ENCODE measurements at regions not wholly inside any gene's neighbourhood (a gene's known extent, or its start where the extent isn't known, plus 50 kb on each side); places are given as distances from the start of the nearest gene placed in this dataset.

DNA sequence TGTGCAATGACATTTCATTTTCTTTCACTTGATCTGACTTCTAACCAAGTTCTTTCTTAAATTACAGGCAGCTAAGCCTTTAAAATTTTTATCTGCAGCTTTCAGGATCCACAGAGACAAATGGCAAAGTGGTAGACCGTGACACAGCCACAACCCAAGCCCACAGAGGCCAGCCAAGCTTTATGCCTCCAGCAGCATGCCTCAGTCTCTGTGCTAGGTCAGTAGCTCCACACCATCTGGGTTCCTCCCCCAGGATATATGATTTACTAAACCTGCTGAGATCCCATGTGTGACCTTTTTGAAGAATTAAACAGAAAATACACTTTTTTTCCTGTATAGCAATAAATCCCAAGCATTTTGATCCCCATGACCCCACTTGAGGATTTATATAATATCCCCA, 290.4 kb upstream of the CAND1 start:
- H3K4me3 ChIP-seq (ENCODE audit: low read length in 3 of 3): no peak overlapping the region
- H3K9me3 ChIP-seq (ENCODE audit: control insufficient read depth in 2 of 3, insufficient read depth in 1 of 3, low read length in 3 of 3): no peaks in the 10 kb centered on the region
- no peaks in the 10 kb centered on the region for H3K27me3 ChIP-seq (ENCODE audit: control insufficient read depth, insufficient read depth, low read length)
- FAIRE-seq: no peak
- no peak overlapping the region for H3K9ac ChIP-seq (ENCODE audit: low read length in 3 of 3)
- TF ChIP-seq, protein P1, sequence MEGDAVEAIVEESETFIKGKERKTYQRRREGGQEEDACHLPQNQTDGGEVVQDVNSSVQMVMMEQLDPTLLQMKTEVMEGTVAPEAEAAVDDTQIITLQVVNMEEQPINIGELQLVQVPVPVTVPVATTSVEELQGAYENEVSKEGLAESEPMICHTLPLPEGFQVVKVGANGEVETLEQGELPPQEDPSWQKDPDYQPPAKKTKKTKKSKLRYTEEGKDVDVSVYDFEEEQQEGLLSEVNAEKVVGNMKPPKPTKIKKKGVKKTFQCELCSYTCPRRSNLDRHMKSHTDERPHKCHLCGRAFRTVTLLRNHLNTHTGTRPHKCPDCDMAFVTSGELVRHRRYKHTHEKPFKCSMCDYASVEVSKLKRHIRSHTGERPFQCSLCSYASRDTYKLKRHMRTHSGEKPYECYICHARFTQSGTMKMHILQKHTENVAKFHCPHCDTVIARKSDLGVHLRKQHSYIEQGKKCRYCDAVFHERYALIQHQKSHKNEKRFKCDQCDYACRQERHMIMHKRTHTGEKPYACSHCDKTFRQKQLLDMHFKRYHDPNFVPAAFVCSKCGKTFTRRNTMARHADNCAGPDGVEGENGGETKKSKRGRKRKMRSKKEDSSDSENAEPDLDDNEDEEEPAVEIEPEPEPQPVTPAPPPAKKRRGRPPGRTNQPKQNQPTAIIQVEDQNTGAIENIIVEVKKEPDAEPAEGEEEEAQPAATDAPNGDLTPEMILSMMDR (IDR thresholded peaks at IDR 0.05; ENCODE audit: borderline replicate concordance, extremely low read depth, insufficient read depth): no peak
- intact Hi-C loops (cut with DNase I): no loop called here
- no peak for DNase-seq
- H3K27ac ChIP-seq (ENCODE audit: low read depth in 2 of 2, low read length in 2 of 2): no peak overlapping the region
- H3K36me3 ChIP-seq (ENCODE audit: control insufficient read depth in 2 of 3, insufficient read depth in 3 of 3, low read length in 3 of 3): no peaks in the 10 kb centered on the region
- H3K4me1 ChIP-seq (ENCODE audit: control insufficient read depth in 2 of 3, insufficient read depth in 2 of 3, low read depth in 1 of 3, low read length in 3 of 3): no peaks in the 10 kb centered on the region

DNA sequence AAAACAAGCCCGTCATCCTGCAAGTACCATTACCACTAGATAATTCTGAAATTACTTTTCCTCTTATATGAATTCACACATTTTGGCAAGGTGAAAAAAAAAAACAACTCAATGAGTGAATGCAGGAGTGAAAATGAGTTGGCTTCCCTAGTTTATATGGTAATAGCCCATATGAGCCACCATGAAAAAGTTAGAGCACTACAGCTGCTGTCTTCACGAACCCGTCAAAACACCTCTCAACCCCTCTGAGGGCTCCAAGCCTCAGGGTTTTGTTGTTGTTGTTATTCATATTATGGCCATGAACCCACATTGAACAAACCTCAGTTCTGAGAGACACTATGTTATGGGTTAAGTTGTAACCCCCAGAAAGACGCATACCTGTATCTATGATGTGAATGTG, 289.9 kb upstream of the CAND1 start:
- no peaks in the 10 kb centered on the region for H3K9me3 ChIP-seq (ENCODE audit: control insufficient read depth in 2 of 3, insufficient read depth in 1 of 3, low read length in 3 of 3)
- H3K4me1 ChIP-seq (ENCODE audit: control insufficient read depth in 2 of 3, insufficient read depth in 2 of 3, low read depth in 1 of 3, low read length in 3 of 3): no peaks in the 10 kb centered on the region
- H3K4me3 ChIP-seq (ENCODE audit: low read length in 3 of 3): no peak overlapping the region
- H3K9ac ChIP-seq (ENCODE audit: low read length in 3 of 3): no peak overlapping the region
- TF ChIP-seq, protein P1 (IDR thresholded peaks at IDR 0.05; ENCODE audit: borderline replicate concordance, extremely low read depth, insufficient read depth): no peak
- H3K36me3 ChIP-seq (ENCODE audit: control insufficient read depth in 2 of 3, insufficient read depth in 3 of 3, low read length in 3 of 3): no peaks in the 10 kb centered on the region
- DNase-seq: no peak
- no peaks in the 10 kb centered on the region for H3K27me3 ChIP-seq (ENCODE audit: control insufficient read depth, insufficient read depth, low read length)
- no peak for FAIRE-seq
- no peak overlapping the region for H3K27ac ChIP-seq (ENCODE audit: low read depth in 2 of 2, low read length in 2 of 2)
- intact Hi-C loops (cut with DNase I): no loop called here

GRCh38 chr12:66984077-66984476, 285.1 kb upstream of the CAND1 start:
- intact Hi-C loops (cut with DNase I): no loop called here
- H3K27me3 ChIP-seq (ENCODE audit: control insufficient read depth, insufficient read depth, low read length): no peaks in the 10 kb centered on the region
- no peak overlapping the region for H3K9ac ChIP-seq (ENCODE audit: low read length in 3 of 3)
- DNase-seq (no peak), FAIRE-seq (no peak)
- no peaks in the 10 kb centered on the region for H3K9me3 ChIP-seq (ENCODE audit: control insufficient read depth in 2 of 3, insufficient read depth in 1 of 3, low read length in 3 of 3)
- no peak overlapping the region for H3K4me3 ChIP-seq (ENCODE audit: low read length in 3 of 3)
- H3K27ac ChIP-seq (ENCODE audit: low read depth in 2 of 2, low read length in 2 of 2): no peak overlapping the region
- TF ChIP-seq, protein P1 (IDR thresholded peaks at IDR 0.05; ENCODE audit: borderline replicate concordance, extremely low read depth, insufficient read depth): no peak
- H3K36me3 ChIP-seq (ENCODE audit: control insufficient read depth in 2 of 3, insufficient read depth in 3 of 3, low read length in 3 of 3): no peaks in the 10 kb centered on the region
- no peaks in the 10 kb centered on the region for H3K4me1 ChIP-seq (ENCODE audit: control insufficient read depth in 2 of 3, insufficient read depth in 2 of 3, low read depth in 1 of 3, low read length in 3 of 3)

DNA sequence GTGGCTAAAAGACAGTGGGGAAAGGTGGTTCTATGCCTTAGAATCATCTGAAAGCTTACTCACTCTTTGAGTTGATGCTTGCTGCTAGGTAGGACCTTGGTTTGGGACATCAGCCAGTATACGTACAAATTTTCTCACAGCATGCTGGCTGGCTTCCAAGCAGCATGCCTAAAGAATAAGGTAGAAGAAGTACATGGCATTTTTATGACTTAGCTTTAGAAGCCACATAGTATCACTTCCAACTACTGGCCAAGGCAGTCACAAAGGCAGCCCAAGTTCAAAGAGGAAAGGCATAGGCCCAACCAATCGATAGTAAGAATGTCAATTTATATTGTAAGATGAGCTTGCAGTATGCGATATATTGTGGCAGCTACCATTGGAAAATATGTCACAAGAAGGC, 284.2 kb upstream of the CAND1 start:
- intact Hi-C loops (cut with DNase I): no loop called here
- Histone ChIP-seq H3K36me3 (ENCODE audit: control insufficient read depth in 2 of 3, insufficient read depth in 3 of 3, low read length in 3 of 3) (no peaks in the 10 kb centered on the region), H3K27me3 (ENCODE audit: control insufficient read depth, insufficient read depth, low read length) (no peaks in the 10 kb centered on the region), H3K4me1 (ENCODE audit: control insufficient read depth in 2 of 3, insufficient read depth in 2 of 3, low read depth in 1 of 3, low read length in 3 of 3) (no peaks in the 10 kb centered on the region), H3K27ac (ENCODE audit: low read depth in 2 of 2, low read length in 2 of 2) (no peak overlapping the region), H3K4me3 (ENCODE audit: low read length in 3 of 3) (no peak overlapping the region), H3K9me3 (ENCODE audit: control insufficient read depth in 2 of 3, insufficient read depth in 1 of 3, low read length in 3 of 3) (no peaks in the 10 kb centered on the region), H3K9ac (ENCODE audit: low read length in 3 of 3) (no peak overlapping the region)
- FAIRE-seq: no peak
- TF ChIP-seq, protein P1 (IDR thresholded peaks at IDR 0.05; ENCODE audit: borderline replicate concordance, extremely low read depth, insufficient read depth): no peak
- peak in 1 of 5 donors; percentile 57 for DNase-seq

Data from kidney (tissue), 13 donors.